ENCODE measurements at regions not wholly inside any gene's neighbourhood (a gene's known extent, or its start where the extent isn't known, plus 50 kb on each side); places are given as distances from the start of the nearest gene placed in this dataset.

DNA sequence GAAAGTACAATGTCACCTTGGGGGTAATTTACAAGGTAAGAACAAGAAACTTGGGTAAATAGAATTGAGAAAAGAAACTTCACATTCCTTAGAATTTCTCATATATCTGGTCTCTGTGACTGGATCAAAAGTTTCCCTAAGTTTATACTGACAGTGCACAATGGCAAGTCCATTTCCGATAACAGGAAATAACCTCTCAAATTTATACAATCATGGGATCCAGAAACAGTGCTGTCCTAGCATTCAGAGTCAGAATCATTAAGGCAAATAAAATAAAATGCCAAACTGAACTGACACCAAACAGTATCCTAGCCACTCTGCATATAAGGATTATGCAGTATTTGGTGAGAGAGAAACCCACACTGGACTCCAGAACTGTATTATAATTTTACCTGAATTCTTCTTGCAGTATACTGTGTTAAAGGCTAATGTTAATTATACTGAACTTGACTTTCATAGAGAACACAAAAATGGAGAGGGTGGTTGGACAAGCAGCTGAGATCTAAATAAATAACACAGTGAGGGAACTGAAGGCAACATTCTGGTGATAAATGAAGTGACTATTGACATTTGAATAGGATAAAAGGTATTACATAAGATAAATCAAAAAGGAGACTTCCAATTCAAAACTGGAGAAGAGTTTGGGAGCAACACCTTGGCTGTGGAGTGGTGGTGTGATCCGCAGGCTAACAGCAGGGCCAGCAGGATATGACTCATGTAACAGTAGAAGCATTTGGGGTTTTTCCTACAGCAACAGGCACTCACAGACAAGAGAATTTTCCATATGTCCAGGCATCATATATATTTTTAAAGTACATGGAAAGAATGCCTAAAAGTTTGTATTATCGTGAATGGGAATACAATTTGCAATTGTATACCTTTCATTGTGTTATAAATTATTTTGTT lies 932.5 kb upstream of the MIR17HG start:
- H3K4me3 ChIP-seq (ENCODE audit: low read depth in 1 of 5, low read length in 5 of 5), result no peak overlapping the region
- no peaks in the 10 kb centered on the region for H3K27me3 ChIP-seq (ENCODE audit: control insufficient read depth in 5 of 5, insufficient read depth in 4 of 5, low read length in 5 of 5)
- no peaks in the 10 kb centered on the region for H3K36me3 ChIP-seq (ENCODE audit: control insufficient read depth in 5 of 5, insufficient read depth in 5 of 5, low read length in 5 of 5)
- H3K27ac ChIP-seq (ENCODE audit: low read depth, low read length), result no peak overlapping the region
- H3K4me1 ChIP-seq (ENCODE audit: control insufficient read depth in 5 of 5, insufficient read depth in 5 of 5, low read length in 5 of 5), result no peaks in the 10 kb centered on the region
- no peaks in the 10 kb centered on the region for H3K9me3 ChIP-seq (ENCODE audit: control insufficient read depth in 5 of 5, low read length in 5 of 5)
- H3K9ac ChIP-seq (ENCODE audit: low read length in 5 of 5), result no peak overlapping the region

DNA sequence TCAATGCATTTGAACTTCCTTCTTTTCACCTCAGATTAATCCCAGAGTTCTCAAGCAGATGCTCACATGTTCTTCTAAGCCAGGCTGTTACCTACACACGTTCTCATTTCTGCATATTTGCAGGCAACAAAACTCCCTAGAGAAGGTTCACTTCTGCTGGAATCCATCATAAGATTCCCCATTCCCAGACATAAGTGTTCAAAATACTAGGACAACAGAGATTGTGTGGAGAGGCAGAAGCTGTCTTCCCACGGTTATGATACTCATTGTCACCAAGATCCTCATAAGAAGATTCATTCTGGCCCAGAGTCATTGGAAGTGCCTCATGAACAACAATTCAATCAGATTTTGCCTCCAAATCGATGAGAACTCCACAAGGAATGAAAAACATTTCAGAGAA lies 931.6 kb upstream of the MIR17HG start:
- Histone ChIP-seq H3K27ac (ENCODE audit: low read depth, low read length) (no peak overlapping the region), H3K4me1 (ENCODE audit: control insufficient read depth in 5 of 5, insufficient read depth in 5 of 5, low read length in 5 of 5) (no peaks in the 10 kb centered on the region)

DNA sequence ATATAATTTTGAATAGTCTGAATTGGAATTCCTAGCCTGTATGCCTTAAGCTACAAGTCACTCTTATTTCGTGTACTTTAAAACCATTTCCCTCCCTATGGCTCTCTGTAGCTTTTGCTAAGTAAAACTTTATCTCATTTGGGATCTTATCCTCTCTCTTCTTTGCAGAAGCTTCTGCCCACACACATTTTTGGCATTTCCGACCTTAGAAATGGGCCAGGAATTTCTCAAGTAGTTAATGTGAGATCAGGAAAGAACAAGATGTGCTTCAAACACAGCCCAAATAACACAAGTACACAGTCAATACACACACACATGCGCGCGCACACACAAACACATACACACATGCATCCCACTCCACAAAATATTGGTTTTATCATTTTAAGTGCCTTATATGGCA lies 931.0 kb upstream of the MIR17HG start:
- no peak overlapping the region for H3K27ac ChIP-seq (ENCODE audit: low read depth, low read length)
- no peaks in the 10 kb centered on the region for H3K9me3 ChIP-seq (ENCODE audit: control insufficient read depth in 5 of 5, low read length in 5 of 5)
- no peaks in the 10 kb centered on the region for H3K27me3 ChIP-seq (ENCODE audit: control insufficient read depth in 5 of 5, insufficient read depth in 4 of 5, low read length in 5 of 5)
- H3K4me3 ChIP-seq (ENCODE audit: low read depth in 1 of 5, low read length in 5 of 5), result no peak overlapping the region
- H3K4me1 ChIP-seq (ENCODE audit: control insufficient read depth in 5 of 5, insufficient read depth in 5 of 5, low read length in 5 of 5), result no peaks in the 10 kb centered on the region
- no peak overlapping the region for H3K9ac ChIP-seq (ENCODE audit: low read length in 5 of 5)
- no peaks in the 10 kb centered on the region for H3K36me3 ChIP-seq (ENCODE audit: control insufficient read depth in 5 of 5, insufficient read depth in 5 of 5, low read length in 5 of 5)

More for the DNA sequence above, 931.6 kb upstream of the MIR17HG start:
- no peaks in the 10 kb centered on the region for H3K27me3 ChIP-seq (ENCODE audit: control insufficient read depth in 5 of 5, insufficient read depth in 4 of 5, low read length in 5 of 5)
- no peak overlapping the region for H3K9ac ChIP-seq (ENCODE audit: low read length in 5 of 5)
- no peaks in the 10 kb centered on the region for H3K36me3 ChIP-seq (ENCODE audit: control insufficient read depth in 5 of 5, insufficient read depth in 5 of 5, low read length in 5 of 5)
- H3K4me3 ChIP-seq (ENCODE audit: low read depth in 1 of 5, low read length in 5 of 5), result no peak overlapping the region
- H3K9me3 ChIP-seq (ENCODE audit: control insufficient read depth in 5 of 5, low read length in 5 of 5), result no peaks in the 10 kb centered on the region

DNA sequence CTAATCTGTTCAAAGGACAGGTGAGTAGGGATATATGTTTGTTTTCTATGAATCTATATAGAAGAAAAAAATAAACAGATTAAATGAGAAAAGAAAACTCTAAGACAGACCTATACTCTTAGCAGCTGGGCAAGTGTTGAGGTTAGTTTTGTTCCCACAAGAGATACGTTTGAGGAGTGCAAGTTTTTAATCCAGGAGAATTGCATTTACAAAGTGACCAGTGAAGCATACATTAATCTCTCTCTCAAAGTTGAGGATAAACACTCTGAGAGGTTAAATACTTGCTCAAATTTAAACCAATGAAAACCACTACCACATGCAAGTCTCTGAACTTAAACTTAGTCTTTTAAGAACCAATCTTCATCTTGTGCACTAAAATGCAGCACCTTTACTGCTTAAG lies 930.5 kb upstream of the MIR17HG start:
- no peaks in the 10 kb centered on the region for H3K4me1 ChIP-seq (ENCODE audit: control insufficient read depth in 5 of 5, insufficient read depth in 5 of 5, low read length in 5 of 5)
- no peak overlapping the region for H3K9ac ChIP-seq (ENCODE audit: low read length in 5 of 5)
- no peaks in the 10 kb centered on the region for H3K27me3 ChIP-seq (ENCODE audit: control insufficient read depth in 5 of 5, insufficient read depth in 4 of 5, low read length in 5 of 5)
- H3K27ac ChIP-seq (ENCODE audit: low read depth, low read length), result no peak overlapping the region
- H3K4me3 ChIP-seq (ENCODE audit: low read depth in 1 of 5, low read length in 5 of 5), result no peak overlapping the region
- no peaks in the 10 kb centered on the region for H3K9me3 ChIP-seq (ENCODE audit: control insufficient read depth in 5 of 5, low read length in 5 of 5)
- H3K36me3 ChIP-seq (ENCODE audit: control insufficient read depth in 5 of 5, insufficient read depth in 5 of 5, low read length in 5 of 5), result no peaks in the 10 kb centered on the region

DNA sequence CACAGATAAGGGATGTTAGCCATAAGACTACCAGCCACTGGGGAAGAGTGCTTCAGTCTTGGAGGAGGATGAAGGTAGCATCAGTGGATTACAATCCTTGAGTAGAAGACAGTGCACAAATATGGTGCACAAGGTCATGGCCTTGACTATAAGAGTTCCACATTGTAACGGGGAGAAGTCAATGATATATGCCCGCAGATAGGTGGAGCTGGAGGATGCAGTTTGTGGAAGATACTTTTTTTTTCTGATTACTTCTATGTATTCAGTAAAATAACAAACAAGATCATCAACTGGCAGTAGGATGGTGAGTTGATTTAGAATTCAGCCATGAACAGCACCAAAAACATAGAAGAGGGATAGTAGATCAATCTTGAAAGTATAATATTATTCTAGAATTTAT lies 926.8 kb upstream of the MIR17HG start:
- Histone ChIP-seq H3K36me3 (ENCODE audit: control insufficient read depth in 5 of 5, insufficient read depth in 5 of 5, low read length in 5 of 5) (no peaks in the 10 kb centered on the region), H3K9ac (ENCODE audit: low read length in 5 of 5) (no peak overlapping the region), H3K27me3 (ENCODE audit: control insufficient read depth in 5 of 5, insufficient read depth in 4 of 5, low read length in 5 of 5) (no peaks in the 10 kb centered on the region), H3K4me3 (ENCODE audit: low read depth in 1 of 5, low read length in 5 of 5) (no peak overlapping the region), H3K9me3 (ENCODE audit: control insufficient read depth in 5 of 5, low read length in 5 of 5) (no peaks in the 10 kb centered on the region), H3K4me1 (ENCODE audit: control insufficient read depth in 5 of 5, insufficient read depth in 5 of 5, low read length in 5 of 5) (no peaks in the 10 kb centered on the region), H3K27ac (ENCODE audit: low read depth, low read length) (no peak overlapping the region)

DNA sequence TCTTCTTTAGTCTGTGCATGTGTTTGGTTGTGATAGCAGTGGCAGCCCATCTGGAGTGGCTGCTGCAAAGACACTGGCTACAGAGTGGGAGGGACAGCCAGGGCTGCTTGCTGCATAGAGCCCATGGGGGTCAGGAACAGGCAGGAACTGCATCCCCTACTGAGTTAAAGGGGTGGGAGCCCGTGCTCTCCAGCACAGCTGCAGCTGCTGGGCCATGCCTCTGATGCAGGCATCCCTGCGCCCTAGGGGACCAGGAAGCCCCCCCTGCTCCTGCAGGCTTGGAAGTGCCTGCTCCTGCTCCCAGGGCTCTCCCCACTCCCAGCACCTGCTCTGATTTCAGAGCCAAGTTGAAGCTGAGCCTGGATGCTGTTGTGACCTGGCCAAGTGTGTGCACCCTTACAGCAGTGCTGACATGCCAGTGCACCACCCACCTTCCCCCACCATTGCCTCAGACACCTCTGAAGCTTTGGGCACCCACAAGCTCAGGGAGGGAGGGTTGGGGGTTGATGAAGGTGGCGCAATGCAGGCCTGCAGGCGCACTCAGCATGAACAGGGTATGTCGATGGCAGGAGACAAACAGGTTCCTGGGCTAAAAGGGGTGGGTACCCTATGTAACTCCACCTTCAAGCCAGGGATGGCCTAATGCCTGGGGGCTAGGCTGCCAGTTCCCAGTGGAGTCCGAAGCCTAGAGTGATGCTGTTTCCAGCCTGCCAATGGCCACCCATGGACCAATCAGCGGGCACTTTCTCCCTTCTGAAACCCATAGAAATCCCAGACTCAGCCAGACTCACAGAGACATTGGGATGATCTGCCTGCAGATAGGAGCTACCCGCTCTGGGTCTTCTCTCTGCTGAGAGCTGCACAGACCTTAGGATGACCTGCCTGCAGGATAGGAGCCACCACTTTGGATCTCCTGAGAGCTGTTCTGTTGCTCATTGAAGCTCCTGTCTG lies 919.9 kb upstream of the MIR17HG start:
- no peak overlapping the region for H3K9ac ChIP-seq (ENCODE audit: low read length in 5 of 5)
- no peaks in the 10 kb centered on the region for H3K9me3 ChIP-seq (ENCODE audit: control insufficient read depth in 5 of 5, low read length in 5 of 5)
- H3K36me3 ChIP-seq (ENCODE audit: control insufficient read depth in 5 of 5, insufficient read depth in 5 of 5, low read length in 5 of 5), result no peaks in the 10 kb centered on the region
- no peaks in the 10 kb centered on the region for H3K27me3 ChIP-seq (ENCODE audit: control insufficient read depth in 5 of 5, insufficient read depth in 4 of 5, low read length in 5 of 5)
- H3K4me1 ChIP-seq (ENCODE audit: control insufficient read depth in 5 of 5, insufficient read depth in 5 of 5, low read length in 5 of 5), result no peaks in the 10 kb centered on the region
- no peak overlapping the region for H3K27ac ChIP-seq (ENCODE audit: low read depth, low read length)
- no peak overlapping the region for H3K4me3 ChIP-seq (ENCODE audit: low read depth in 1 of 5, low read length in 5 of 5)

DNA sequence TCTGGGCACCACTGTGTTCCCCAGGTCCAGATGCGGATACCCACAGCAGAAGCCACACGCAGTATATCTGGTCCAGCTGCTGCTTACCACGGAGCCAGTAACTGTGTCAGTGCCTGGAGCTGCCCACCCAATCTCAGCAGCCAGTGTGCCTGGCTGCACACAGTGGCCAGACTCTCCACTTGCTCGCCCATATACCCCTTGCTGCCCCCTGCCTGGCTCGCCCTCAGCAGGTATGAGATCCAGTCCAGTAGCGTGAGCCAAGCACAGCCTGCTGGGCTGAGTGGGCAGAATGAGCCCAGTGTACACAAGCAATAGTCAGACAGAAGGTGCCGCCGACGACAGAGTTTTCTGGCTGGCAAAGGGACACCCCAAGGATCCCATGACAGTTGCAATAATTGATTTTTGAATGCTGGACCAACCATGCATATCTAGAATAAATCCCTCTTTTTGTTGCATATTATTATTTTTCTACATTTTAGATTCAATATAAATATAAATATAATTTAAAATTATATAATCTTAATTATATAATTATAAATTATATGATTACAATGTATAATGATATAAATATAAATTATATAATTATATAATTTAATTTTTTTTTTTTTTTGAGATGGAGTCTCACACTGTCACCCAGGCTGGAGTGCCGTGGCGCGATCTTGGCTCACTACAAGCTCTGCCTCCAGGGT lies 918.8 kb upstream of the MIR17HG start:
- Histone ChIP-seq H3K9me3 (ENCODE audit: control insufficient read depth in 5 of 5, low read length in 5 of 5) (no peaks in the 10 kb centered on the region), H3K27ac (ENCODE audit: low read depth, low read length) (no peak overlapping the region), H3K36me3 (ENCODE audit: control insufficient read depth in 5 of 5, insufficient read depth in 5 of 5, low read length in 5 of 5) (no peaks in the 10 kb centered on the region), H3K9ac (ENCODE audit: low read length in 5 of 5) (no peak overlapping the region), H3K4me3 (ENCODE audit: low read depth in 1 of 5, low read length in 5 of 5) (no peak overlapping the region), H3K4me1 (ENCODE audit: control insufficient read depth in 5 of 5, insufficient read depth in 5 of 5, low read length in 5 of 5) (no peaks in the 10 kb centered on the region), H3K27me3 (ENCODE audit: control insufficient read depth in 5 of 5, insufficient read depth in 4 of 5, low read length in 5 of 5) (no peaks in the 10 kb centered on the region)

DNA sequence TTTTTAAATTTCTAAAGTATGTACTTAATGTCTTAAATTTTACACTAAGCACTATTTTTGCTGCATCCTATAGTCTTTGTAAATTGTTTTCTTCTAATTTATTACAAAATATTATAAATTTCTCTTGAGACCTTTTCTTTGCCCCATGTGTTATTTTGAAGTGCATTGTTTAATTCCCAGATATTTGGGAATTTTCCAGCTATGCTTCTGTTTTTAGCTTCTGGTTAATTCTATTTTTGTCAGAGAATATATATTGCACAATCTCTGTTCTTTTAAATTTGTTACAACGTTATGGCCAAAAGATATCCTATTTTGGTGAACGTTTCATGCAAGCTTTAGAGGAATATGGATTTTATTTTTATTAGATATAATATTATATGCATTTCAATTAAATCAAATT lies 917.4 kb upstream of the MIR17HG start:
- no peak overlapping the region for H3K4me3 ChIP-seq (ENCODE audit: low read depth in 1 of 5, low read length in 5 of 5)
- no peaks in the 10 kb centered on the region for H3K27me3 ChIP-seq (ENCODE audit: control insufficient read depth in 5 of 5, insufficient read depth in 4 of 5, low read length in 5 of 5)
- H3K9ac ChIP-seq (ENCODE audit: low read length in 5 of 5), result no peak overlapping the region
- no peaks in the 10 kb centered on the region for H3K36me3 ChIP-seq (ENCODE audit: control insufficient read depth in 5 of 5, insufficient read depth in 5 of 5, low read length in 5 of 5)
- H3K9me3 ChIP-seq (ENCODE audit: control insufficient read depth in 5 of 5, low read length in 5 of 5), result no peaks in the 10 kb centered on the region
- no peak overlapping the region for H3K27ac ChIP-seq (ENCODE audit: low read depth, low read length)
- no peaks in the 10 kb centered on the region for H3K4me1 ChIP-seq (ENCODE audit: control insufficient read depth in 5 of 5, insufficient read depth in 5 of 5, low read length in 5 of 5)

DNA sequence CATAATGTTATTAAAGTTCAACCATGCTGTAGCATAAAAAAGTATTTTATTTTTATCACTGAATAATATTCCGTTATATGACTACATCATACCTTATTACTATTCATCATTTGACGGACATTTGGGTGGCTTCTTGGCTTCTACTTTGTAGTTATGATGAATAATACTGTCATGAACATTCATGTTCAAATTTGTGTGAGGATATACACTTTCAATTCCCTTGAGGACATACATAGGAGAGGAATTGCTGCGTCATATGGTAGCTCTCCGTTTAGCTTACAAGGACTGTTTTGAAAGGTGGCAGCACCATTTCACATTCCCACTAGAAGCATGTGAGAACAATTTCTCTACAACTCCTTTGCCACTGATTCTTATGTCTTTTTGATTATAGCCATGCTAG lies 910.8 kb upstream of the MIR17HG start:
- no peak overlapping the region for H3K9ac ChIP-seq (ENCODE audit: low read length in 5 of 5)
- no peaks in the 10 kb centered on the region for H3K27me3 ChIP-seq (ENCODE audit: control insufficient read depth in 5 of 5, insufficient read depth in 4 of 5, low read length in 5 of 5)
- peaks cover 0 to 9% (median 0%) of the 10 kb centered on the region in 5 donors for H3K4me1 ChIP-seq (ENCODE audit: control insufficient read depth in 5 of 5, insufficient read depth in 5 of 5, low read length in 5 of 5)
- H3K27ac ChIP-seq (ENCODE audit: low read depth, low read length), result no peak overlapping the region
- H3K9me3 ChIP-seq (ENCODE audit: control insufficient read depth in 5 of 5, low read length in 5 of 5), result no peaks in the 10 kb centered on the region
- no peaks in the 10 kb centered on the region for H3K36me3 ChIP-seq (ENCODE audit: control insufficient read depth in 5 of 5, insufficient read depth in 5 of 5, low read length in 5 of 5)
- H3K4me3 ChIP-seq (ENCODE audit: low read depth in 1 of 5, low read length in 5 of 5), result no peak overlapping the region

Data from subcutaneous abdominal adipose tissue (tissue), 5 donors.